ENCODE measurements at regions not wholly inside any gene's neighbourhood (a gene's known extent, or its start where the extent isn't known, plus 50 kb on each side); places are given as distances from the start of the nearest gene placed in this dataset.

GRCh38 chr21:21661741-21662140 is 663.5 kb downstream of the NCAM2 start:
- POLR2A ChIA-PET = no interaction called here
- no peak overlapping the region for H2AFZ ChIP-seq (ENCODE audit: low read depth, low read length, poor library complexity, severe bottlenecking)
- no peaks in the 10 kb centered on the region for H3K36me3 ChIP-seq (ENCODE audit: control insufficient read depth in 1 of 2, insufficient read depth in 2 of 2, low read length in 2 of 2)
- no peak overlapping the region for H3K4me2 ChIP-seq (ENCODE audit: low read length)
- intact Hi-C loops (cut with micrococcal nuclease) = no loop called here
- no peak overlapping the region for H3K27ac ChIP-seq (ENCODE audit: low read depth, low read length)
- ATAC-seq (no peak), DNase-seq (ENCODE audit: low read depth, low spot score) (no peak)
- no peak overlapping the region for H3K4me3 ChIP-seq (replicated peaks in 1 of 2; ENCODE audit: low read depth in 1 of 2, low read length in 2 of 2)
- H3K9ac ChIP-seq (ENCODE audit: low read length) = no peak overlapping the region
- H3K79me2 ChIP-seq (ENCODE audit: insufficient read depth, low read length) = no peaks in the 10 kb centered on the region
- no peak for TF ChIP-seq SIN3A (IDR thresholded peaks at IDR 0.05; ENCODE audit: low read depth)
- TF ChIP-seq REST (IDR thresholded peaks at IDR 0.05; ENCODE audit: low read depth) = no peak
- no peak for TF ChIP-seq EZH2 (IDR thresholded peaks at IDR 0.05)
- TF ChIP-seq ZNF274 (IDR thresholded peaks at IDR 0.05; ENCODE audit: low read depth, low read length) = no peak
- TF ChIP-seq ELF1 (IDR thresholded peaks at IDR 0.05; ENCODE audit: borderline replicate concordance, low read depth) = no peak
- no peak for TF ChIP-seq MAX (IDR thresholded peaks at IDR 0.05)
- TF ChIP-seq EZH2phosphoT487 (IDR thresholded peaks at IDR 0.05; ENCODE audit: borderline replicate concordance) = no peak
- TF ChIP-seq CBX3 (IDR thresholded peaks at IDR 0.05; ENCODE audit: low read depth) = no peak
- no TSS peak for BruUV-seq (replicated peaks)
- peaks cover 31 to 32% of the 10 kb centered on the region in 2 experiments; a peak in 3 of 4 replicates for H3K9me3 ChIP-seq (ENCODE audit: control insufficient read depth in 1 of 2, insufficient read depth in 1 of 2, low read depth in 1 of 2, low read length in 2 of 2)
- CTCF ChIA-PET = no interaction called here
- H3K27me3 ChIP-seq (ENCODE audit: insufficient read depth, low read length) = no peaks in the 10 kb centered on the region
- H3K9me2 ChIP-seq (ENCODE audit: insufficient read depth) = no peaks in the 10 kb centered on the region
- H3K4me1 ChIP-seq (ENCODE audit: control insufficient read depth in 1 of 2, insufficient read depth in 2 of 2, low read length in 2 of 2) = no peaks in the 10 kb centered on the region
- H4K20me1 ChIP-seq (ENCODE audit: insufficient read depth) = no peaks in the 10 kb centered on the region
- RAD21 ChIA-PET (ENCODE audit: low non-redundant PET in 1 of 2, low total read pairs in 2 of 2, uncharacterized antibody in 2 of 2, unreplicated experiment in 2 of 2) = no interaction called here

Measured in HCT116 (cell line).